OCI-LY3 (cell line): ENCODE measurements at regions not wholly inside any gene's neighbourhood (a gene's known extent, or its start where the extent isn't known, plus 50 kb on each side); places are given as distances from the start of the nearest gene placed in this dataset.

Experiments
- EZH2phosphoT487 ChIP-seq: fragments of 200-600 bp; shearing (Covaris generic); IDR thresholded peaks from 2 replicates; pipeline ENCODE4 v1.6.1; 2018; ENCODE audit warnings: antibody characterized with exemption, mixed run types, low read depth
- TF ChIP-seq, protein P1 (sequence below): fragments of 200-600, 300-600 bp; sonication (generic); IDR thresholded peaks from 2 replicates; pipeline ENCODE4 v1.5.1; 2014; ENCODE audit warnings: antibody characterized with exemption, low read length, low read depth

GRCh38 chr11:37298173-37298572, 700.1 kb upstream of the RAG2 start:
- TF ChIP-seq, protein P1, sequence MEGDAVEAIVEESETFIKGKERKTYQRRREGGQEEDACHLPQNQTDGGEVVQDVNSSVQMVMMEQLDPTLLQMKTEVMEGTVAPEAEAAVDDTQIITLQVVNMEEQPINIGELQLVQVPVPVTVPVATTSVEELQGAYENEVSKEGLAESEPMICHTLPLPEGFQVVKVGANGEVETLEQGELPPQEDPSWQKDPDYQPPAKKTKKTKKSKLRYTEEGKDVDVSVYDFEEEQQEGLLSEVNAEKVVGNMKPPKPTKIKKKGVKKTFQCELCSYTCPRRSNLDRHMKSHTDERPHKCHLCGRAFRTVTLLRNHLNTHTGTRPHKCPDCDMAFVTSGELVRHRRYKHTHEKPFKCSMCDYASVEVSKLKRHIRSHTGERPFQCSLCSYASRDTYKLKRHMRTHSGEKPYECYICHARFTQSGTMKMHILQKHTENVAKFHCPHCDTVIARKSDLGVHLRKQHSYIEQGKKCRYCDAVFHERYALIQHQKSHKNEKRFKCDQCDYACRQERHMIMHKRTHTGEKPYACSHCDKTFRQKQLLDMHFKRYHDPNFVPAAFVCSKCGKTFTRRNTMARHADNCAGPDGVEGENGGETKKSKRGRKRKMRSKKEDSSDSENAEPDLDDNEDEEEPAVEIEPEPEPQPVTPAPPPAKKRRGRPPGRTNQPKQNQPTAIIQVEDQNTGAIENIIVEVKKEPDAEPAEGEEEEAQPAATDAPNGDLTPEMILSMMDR: no peak
- no peak for TF ChIP-seq EZH2phosphoT487
